SK-N-SH (cell line): ENCODE measurements at regions not wholly inside any gene's neighbourhood (a gene's known extent, or its start where the extent isn't known, plus 50 kb on each side); places are given as distances from the start of the nearest gene placed in this dataset.

Source experiments
- CHD2 ChIP-seq: fragments of 150-350 bp; IDR thresholded peaks from 2 replicates; pipeline ENCODE4 v1.6.1; 2018; ENCODE audit warnings: low read length; ENCODE audit not compliant: partially characterized antibody
- CTCF ChIP-seq: fragments of 200-600 bp; sonication (generic); IDR thresholded peaks from 2 replicates; pipeline ENCODE4 v1.6.1; 2017; ENCODE audit warnings: antibody characterized with exemption, mild to moderate bottlenecking, moderate library complexity
- FOXJ3 ChIP-seq: sonication (generic); formaldehyde crosslinking; IDR thresholded peaks from 2 replicates; pipeline ENCODE4 v1.5.1; 2020; ENCODE audit warnings: mild to moderate bottlenecking, missing genetic modification reagents
- FOXM1 ChIP-seq: IDR thresholded peaks from 2 replicates; pipeline ENCODE4 v1.4.0; 2012; ENCODE audit warnings: low read depth, mild to moderate bottlenecking
- RAD21 ChIP-seq: IDR thresholded peaks from 2 replicates; pipeline ENCODE4 v1.6.1; 2012; ENCODE audit warnings: mild to moderate bottlenecking, low read length
- RXRA ChIP-seq: IDR thresholded peaks from 2 replicates; pipeline ENCODE4 v1.4.0; 2012; ENCODE audit warnings: low read depth, mild to moderate bottlenecking, borderline replicate concordance

DNA sequence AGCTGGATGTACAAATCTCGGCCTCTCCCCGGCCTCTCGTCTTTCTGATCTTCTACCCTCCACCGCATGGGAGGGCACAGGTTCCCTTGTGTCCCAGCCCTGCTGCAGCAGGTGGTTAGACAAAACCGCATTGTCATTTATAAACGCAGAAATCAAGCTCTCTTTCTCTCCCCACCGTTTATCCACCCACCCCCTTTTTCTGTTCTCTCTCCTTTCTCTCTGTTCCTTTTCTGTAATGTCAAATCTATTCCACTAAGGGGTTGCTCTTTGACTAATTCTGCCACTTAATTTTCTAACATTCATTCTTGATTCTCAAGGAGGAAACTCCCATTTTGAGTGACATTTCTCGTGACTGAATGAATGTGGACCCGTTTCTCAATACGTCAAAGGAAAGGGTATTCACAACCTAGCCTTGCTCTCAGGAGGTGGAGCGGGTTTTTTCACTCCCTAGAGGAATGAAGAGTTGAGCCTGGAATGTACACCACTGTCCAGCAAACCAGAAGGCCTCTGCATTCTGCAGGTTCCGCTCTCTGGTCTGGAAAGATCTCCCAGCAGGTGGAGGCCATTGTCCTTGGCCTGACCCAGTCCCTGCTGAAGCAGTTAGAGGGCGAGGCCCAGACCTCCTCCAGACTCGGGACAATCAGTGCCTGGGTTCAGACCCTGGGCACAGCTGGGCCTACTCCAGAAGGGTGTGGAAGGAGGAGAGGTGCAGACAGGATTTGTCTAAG lies 70.9 kb upstream of the ENPP6 start:
- TF ChIP-seq CHD2 (no peak), FOXJ3 (no peak), CTCF (no peak), FOXM1 (no peak), RXRA (no peak), RAD21 (no peak)
